ENCODE measurements at regions not wholly inside any gene's neighbourhood (a gene's known extent, or its start where the extent isn't known, plus 50 kb on each side); places are given as distances from the start of the nearest gene placed in this dataset.

- no peak for DNase-seq (ENCODE audit: low spot score)
Measured at GRCh38 chr14:38901791-38902190, 201.2 kb downstream of the SEC23A start.

DNA sequence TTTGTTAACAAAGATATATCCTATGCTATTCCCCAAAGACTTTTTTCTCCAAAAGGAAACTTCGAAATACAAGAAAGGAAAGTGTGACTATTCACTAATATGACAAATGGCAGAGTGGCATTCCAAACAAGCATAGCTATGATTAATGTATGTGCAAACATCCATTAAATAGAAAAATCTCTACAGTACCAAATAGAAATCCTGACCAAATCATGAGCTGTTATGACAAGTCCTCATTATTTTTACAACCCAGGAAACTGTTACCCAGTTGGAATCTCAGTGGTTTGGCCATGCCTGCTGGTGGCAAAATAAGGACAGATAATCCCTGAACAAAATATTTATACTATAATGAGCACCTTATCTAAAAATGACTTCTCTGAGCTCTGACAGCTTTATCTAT lies 202.1 kb downstream of the SEC23A start:
- no peak for DNase-seq (ENCODE audit: low spot score)

GRCh38 chr14:38887696-38888095 lies 215.3 kb downstream of the SEC23A start:
- DNase-seq (ENCODE audit: low spot score): no peak

- DNase-seq (ENCODE audit: low spot score): no peak
Measured at GRCh38 chr14:38884109-38884508, 218.9 kb downstream of the SEC23A start.

DNA sequence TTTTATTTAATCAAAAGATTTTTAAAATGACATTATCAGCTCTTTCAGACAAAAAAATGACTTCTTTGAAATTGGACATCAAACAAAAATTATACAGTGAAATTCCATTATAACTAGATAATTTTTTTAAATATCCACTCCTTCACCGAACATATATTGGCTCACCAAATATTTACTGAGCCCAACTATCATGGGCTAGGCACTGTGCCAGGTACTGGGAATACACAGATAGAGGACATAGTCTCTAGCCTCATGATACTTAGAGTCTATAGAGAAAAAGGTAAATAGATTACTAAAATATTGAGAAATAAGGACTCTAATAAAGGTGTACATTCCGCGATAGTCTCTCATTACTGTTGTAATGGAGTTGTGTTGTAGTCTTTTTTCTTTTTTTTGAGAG lies 219.9 kb downstream of the SEC23A start:
- no peak for DNase-seq (ENCODE audit: low spot score)

DNA sequence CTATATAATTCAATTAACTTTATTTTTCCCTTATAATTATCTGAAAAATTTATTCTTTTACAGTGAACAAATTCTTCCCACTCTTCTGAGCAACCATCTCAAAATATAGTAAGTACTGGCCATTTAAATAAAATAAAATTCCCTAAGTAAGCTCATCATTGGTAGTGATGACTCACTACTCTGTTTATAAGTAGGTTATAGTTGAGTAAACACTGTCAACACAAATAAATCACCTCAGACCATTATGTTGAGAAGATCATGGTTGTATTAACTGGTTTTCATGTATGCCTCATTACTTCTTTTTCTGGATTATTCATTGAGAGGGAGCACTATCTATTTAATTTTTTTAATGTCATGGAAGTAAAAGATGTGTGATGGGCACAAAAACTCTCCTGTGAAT lies 220.5 kb downstream of the SEC23A start:
- DNase-seq (ENCODE audit: low spot score): no peak

GRCh38 chr14:38880643-38881524 lies 222.2 kb downstream of the SEC23A start:
- no peak for DNase-seq (ENCODE audit: low spot score)

GRCh38 chr14:38877744-38878388 lies 225.2 kb downstream of the SEC23A start:
- no peak for DNase-seq (ENCODE audit: low spot score)

DNA sequence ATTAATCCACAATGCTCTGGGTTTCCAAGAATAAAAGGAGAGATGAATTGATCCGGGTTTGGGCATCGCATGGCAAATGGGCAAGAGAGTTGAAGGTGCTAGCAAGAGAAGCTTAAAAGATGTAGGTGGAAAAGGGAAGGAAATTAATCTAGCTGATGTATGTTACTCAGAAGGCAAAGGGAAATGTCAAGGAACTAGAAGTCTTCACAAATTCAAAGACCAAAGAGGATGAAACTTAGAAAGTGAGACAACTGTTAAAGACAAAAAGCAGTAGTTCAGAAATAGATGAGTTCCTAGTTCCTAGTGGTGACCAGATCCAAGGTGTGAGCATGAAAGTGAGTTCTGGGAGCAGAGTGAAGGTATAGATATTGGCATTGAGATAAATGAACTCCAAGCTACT lies 228.3 kb downstream of the SEC23A start:
- no peak for DNase-seq (ENCODE audit: low spot score)

DNA sequence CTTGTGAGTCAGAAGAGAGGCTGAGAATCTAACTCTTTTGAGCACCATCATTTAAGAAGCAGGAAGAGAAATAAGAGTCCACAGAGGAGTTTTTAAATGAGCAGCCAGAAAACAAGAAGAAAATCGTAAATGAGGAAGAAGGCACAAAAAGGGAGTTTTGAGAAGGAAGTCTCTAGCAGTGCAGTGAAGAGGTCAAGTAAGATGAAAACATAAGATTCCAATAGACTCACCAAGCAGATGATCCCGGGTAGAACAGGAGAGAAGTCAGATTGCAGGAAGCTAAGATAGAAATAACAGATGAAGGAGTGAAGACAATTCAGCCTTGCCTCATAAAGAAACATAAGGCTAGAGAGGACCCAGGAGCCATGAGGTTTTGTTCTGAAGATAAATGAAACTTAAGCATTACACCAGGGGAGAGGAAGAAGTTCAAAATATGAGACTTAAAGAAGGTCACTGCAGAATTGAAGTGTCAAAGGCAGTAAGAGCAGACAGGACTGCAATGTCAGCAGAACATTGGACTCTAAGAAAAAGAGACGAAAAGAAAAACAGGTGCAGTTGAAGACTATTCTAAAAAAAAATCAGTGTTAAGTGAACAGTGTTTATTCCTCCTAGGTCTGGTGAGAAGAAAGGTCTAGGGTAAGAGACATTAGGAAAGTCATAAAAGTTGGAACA lies 229.0 kb downstream of the SEC23A start:
- DNase-seq (ENCODE audit: low spot score): no peak

DNA sequence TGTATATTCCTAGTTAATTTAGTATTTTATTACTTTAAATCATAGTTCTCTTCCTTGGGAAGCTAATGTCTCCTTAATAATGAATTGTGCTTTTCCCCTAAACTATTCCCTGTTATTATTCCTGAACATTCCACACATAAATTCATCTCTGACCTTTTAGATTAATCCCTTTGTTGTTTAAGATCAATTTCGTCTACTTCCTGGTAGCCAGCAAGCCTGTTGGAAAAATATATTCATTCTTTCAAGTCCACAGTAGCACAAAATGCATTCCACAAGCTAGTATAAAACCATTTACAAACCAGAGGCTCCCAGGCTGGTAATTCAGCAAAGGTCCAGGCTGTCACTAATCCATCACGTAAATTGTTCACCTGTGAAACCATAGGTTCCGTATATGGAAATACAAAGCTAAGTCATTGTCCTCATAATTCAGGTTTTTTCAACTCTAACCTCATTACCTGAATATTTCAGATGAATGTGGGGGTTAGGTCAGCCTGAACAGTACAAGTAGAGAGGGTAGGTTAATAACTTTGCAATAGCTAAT lies 232.7 kb downstream of the SEC23A start:
- DNase-seq (ENCODE audit: low spot score): no peak

DNA sequence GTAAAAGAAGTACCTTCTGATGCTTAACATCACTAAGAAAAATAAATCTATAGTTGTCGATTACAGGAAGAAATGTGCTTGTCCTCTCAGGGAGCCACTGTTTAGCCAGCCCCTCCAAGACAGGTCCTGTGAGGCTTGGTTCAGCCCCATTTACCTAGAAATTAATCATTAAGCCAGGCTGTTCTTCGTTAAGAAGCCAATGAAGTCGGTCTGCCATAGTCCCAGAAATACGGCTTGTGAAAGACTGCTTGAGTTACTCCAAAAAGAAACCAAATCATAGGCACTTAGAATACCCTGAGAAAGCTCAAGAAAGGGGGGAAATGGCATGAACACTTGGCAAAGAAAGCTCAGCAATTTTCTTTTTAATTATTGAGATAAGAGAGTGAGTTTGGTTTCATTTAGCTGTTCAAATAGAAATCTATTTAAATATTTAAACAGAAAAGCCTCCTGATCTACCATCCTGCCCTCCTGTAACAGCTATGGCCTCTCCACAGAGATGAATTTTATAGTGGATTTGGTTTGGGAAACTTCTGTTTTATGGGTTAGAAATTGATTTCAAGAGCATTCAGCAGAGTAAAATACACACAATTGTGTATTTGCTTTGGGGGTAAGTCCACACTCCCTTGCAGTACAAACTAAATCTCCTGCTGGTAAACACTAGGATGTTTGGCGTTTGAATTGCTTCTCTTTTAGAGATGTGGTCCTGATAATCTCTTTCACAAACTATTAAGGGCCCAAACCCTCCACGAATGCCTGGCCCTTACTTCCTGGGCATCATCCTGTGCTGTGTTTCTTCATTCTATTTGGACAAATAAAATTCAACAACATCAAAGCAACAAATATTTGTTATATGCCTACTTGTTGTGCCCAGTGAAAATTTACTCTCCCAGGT lies 234.4 kb downstream of the SEC23A start:
- DNase-seq (ENCODE audit: low spot score): no peak

GRCh38 chr14:38867561-38868150 lies 235.4 kb downstream of the SEC23A start:
- DNase-seq (ENCODE audit: low spot score): peak; percentile 88

DNA sequence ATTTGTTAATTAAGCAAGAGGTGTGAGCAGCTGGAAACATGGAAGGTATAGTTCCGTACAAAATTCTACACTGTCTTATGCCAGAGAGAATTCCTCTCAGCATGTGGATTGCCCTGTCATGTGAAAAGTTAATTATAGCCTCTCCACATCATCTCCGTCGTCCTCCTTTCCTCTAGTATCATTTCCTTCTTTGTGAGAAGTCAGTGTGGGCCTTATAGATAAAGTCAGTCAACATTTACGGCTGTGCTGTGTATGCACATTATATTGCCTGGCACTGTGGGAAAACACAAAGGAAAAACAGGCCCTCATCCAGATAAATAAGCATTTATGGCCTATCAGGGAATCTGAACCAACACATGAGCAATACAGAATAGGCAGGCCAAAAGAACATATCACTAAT lies 236.6 kb downstream of the SEC23A start:
- no peak for DNase-seq (ENCODE audit: low spot score)

DNA sequence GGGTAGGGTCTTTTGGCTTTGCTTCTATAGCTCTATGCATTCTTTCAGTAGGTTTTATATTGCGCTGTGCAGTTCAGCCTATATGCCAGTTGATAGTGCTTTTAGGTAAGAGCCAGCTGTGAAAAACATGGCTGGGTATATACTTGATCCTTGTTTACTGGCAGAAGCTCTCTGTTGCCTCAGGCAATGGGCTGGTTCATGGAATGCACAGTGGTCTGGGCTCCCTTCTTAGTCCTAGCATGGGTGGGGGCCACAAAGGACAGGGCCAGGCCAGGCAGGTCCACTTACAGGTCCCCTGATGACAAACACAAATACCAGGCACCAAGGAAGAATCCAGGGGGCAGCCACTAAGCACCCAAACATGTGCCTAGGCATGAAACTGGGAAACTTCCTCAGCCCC lies 240.7 kb downstream of the SEC23A start:
- no peak for DNase-seq (ENCODE audit: low spot score)

DNA sequence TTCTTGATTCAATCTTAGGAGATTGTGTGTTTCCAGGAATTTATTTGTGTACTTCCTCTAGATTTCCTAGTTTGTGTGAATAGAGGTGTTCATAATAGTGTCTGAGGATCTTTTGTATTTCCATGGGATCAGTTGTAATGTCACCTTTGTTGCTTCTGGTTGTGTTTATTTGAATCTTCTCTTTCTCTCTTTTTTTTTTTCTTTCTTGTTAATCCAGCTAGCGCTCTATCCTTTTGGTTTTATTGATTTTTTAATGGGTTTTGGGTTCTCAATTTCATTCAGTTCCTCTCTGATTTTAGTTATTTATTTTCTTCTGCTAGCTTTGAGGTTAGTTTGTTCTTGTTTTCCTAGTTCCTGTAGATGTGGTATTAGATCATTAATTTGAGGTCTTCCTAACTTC lies 242.5 kb downstream of the SEC23A start:
- no peak for DNase-seq (ENCODE audit: low spot score)

DNA sequence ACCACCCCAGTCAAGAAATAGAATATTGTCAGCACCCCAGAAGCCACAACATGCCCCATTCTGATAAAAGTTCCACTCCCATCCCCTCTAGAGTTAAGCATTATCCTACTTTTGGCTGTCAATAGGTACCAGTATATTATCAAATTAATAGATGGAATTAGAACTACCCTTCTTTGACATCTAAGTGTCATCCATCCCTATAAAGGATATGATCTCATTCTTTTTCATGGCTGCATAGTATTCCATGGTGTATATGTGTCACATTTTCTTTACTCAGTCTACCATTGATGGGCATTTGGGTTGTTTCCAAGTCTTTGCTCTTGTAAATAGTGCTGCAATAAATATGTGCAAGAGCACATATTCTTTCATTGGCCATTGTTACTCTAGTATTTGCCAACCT lies 246.2 kb downstream of the SEC23A start:
- DNase-seq (ENCODE audit: low spot score): no peak

GRCh38 chr14:38855513-38855912 lies 247.5 kb downstream of the SEC23A start:
- DNase-seq (ENCODE audit: low spot score): no peak

DNA sequence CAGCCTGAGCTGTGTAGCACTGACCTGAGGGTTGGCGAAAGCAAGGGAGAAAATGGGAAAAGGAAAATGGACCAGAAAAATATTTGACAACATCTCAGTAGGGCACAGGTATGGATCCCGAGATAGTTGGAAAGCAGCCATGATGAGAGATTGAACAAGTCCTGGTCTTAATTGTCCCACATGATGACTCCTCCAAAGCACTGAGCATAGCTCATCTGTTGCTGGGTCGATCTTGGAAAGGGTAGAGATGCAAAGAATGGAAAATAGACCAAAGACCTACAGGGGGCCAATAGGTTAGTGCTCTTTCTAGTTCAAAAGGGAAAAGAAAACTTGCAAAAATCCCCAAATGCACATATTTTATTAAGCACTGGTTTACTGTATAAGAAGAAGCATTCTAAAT lies 251.9 kb downstream of the SEC23A start:
- no peak for DNase-seq (ENCODE audit: low spot score)

GRCh38 chr14:38850664-38851063 lies 252.4 kb downstream of the SEC23A start:
- no peak for DNase-seq (ENCODE audit: low spot score)

GRCh38 chr14:38848243-38848935 lies 254.6 kb downstream of the SEC23A start:
- no peak for DNase-seq (ENCODE audit: low spot score)
